Nephron progenitor cell (in vitro differentiated cells): ENCODE measurements at regions not wholly inside any gene's neighbourhood (a gene's known extent, or its start where the extent isn't known, plus 50 kb on each side); places are given as distances from the start of the nearest gene placed in this dataset.

Source experiments
- DNase-seq: peaks from one replicate; pipeline ENCODE4 v3.0.0; 2021
- H3K27ac Mint-ChIP-seq: 2 replicates; pipeline ENCODE4 v1.8.0; 2021; ENCODE audit warnings: mild to moderate bottlenecking, moderate library complexity, mixed read lengths
- H3K27me3 Mint-ChIP-seq: 2 replicates; pipeline ENCODE4 v1.8.0; 2021; ENCODE audit warnings: mild to moderate bottlenecking, low read depth, mixed read lengths; ENCODE audit not compliant: poor library complexity
- H3K36me3 Mint-ChIP-seq: 2 replicates; pipeline ENCODE4 v1.8.0; 2021; ENCODE audit warnings: low read depth, mixed read lengths
- H3K4me1 Mint-ChIP-seq: 2 replicates; pipeline ENCODE4 v1.8.0; 2021; ENCODE audit warnings: mixed read lengths
- H3K4me3 Mint-ChIP-seq: 2 replicates; pipeline ENCODE4 v1.8.0; 2021; ENCODE audit warnings: mild to moderate bottlenecking, moderate library complexity, mixed read lengths
- H3K9me3 Mint-ChIP-seq: 2 replicates; pipeline ENCODE4 v1.8.0; 2021; ENCODE audit warnings: mild to moderate bottlenecking, moderate library complexity, mixed read lengths
- TF ChIP-seq, protein P1 (sequence below): fragments of 200-600 bp; sonication (generic); IDR thresholded peaks from 2 replicates; pipeline ENCODE4 v1.5.0; 2021; ENCODE audit warnings: antibody characterized with exemption

DNA sequence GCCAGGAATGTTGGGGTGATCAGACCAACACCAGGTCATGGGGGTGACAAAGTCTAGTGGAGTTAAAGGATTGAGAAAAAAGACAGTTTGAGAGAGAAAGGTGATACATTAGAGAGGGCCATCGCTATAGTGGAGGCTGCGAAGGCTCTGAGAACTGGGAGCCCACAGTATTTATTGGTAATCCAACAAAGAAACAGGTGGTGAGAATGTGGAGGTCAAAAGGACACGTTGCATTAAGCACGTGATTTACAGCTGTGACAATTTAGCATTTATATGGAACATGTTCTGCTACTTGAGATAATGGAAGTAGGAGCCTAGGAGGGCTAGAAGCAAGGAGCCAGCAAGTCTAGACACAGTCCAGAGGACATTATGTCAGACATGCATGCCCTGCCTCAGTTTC is 2086.5 kb upstream of the C9orf72 start:
- TF ChIP-seq, protein P1, sequence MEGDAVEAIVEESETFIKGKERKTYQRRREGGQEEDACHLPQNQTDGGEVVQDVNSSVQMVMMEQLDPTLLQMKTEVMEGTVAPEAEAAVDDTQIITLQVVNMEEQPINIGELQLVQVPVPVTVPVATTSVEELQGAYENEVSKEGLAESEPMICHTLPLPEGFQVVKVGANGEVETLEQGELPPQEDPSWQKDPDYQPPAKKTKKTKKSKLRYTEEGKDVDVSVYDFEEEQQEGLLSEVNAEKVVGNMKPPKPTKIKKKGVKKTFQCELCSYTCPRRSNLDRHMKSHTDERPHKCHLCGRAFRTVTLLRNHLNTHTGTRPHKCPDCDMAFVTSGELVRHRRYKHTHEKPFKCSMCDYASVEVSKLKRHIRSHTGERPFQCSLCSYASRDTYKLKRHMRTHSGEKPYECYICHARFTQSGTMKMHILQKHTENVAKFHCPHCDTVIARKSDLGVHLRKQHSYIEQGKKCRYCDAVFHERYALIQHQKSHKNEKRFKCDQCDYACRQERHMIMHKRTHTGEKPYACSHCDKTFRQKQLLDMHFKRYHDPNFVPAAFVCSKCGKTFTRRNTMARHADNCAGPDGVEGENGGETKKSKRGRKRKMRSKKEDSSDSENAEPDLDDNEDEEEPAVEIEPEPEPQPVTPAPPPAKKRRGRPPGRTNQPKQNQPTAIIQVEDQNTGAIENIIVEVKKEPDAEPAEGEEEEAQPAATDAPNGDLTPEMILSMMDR: no peak
- Mint-ChIP-seq H3K4me1 (peaks cover 8% of the 10 kb centered on the region), H3K36me3 (no peaks in the 10 kb centered on the region), H3K4me3 (no peak overlapping the region), H3K27ac (peak overlapping the region; percentile 62), H3K9me3 (no peaks in the 10 kb centered on the region), H3K27me3 (peaks cover 3% of the 10 kb centered on the region)
- DNase-seq: no peak

DNA sequence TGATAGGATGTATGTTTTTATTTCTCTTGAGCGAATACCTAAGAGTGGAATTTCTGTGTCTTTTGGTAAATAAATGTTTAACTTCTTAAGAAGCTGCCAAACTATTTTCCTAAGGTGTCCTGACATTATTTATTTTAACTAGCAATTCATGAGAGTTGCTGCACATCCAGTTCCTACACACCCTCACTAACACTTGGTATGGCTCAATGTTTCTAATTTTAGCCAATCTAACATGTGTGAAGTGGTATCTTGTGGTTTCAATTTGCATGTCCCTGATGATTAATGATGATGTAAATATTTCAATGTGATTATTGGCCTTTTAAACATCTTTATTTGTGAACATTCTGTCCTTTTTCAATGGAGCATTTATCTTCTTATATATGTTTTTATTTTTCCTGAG is 2095.5 kb upstream of the C9orf72 start:
- Mint-ChIP-seq H3K36me3 (no peaks in the 10 kb centered on the region), H3K4me3 (no peak overlapping the region), H3K27me3 (no peaks in the 10 kb centered on the region), H3K27ac (no peak overlapping the region), H3K4me1 (no peaks in the 10 kb centered on the region), H3K9me3 (no peaks in the 10 kb centered on the region)
- no peak for DNase-seq
- TF ChIP-seq, protein P1: no peak

DNA sequence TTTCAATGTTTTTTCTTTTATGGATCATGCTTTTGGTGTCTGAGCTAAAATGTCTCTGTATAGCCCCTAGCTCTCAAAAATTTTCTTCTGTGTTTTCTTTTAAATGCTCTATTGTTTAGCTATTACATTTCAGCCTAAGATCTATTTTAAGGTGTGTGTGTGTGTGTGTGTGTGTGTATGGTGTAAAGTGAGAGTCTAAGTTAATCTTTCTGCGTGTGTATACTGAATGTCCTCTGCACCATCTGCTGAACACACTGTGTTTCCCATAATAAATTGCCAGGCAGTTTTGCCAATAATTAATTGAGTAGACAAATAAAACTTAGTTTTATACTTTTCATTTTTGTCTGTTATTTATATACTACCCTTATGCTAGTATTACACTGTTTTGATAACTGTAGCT is 2096.3 kb upstream of the C9orf72 start:
- TF ChIP-seq, protein P1: no peak
- no peak overlapping the region for H3K4me3 Mint-ChIP-seq
- no peaks in the 10 kb centered on the region for H3K4me1 Mint-ChIP-seq
- H3K9me3 Mint-ChIP-seq: no peaks in the 10 kb centered on the region
- no peak for DNase-seq
- H3K36me3 Mint-ChIP-seq: no peaks in the 10 kb centered on the region
- no peaks in the 10 kb centered on the region for H3K27me3 Mint-ChIP-seq
- H3K27ac Mint-ChIP-seq: no peak overlapping the region

DNA sequence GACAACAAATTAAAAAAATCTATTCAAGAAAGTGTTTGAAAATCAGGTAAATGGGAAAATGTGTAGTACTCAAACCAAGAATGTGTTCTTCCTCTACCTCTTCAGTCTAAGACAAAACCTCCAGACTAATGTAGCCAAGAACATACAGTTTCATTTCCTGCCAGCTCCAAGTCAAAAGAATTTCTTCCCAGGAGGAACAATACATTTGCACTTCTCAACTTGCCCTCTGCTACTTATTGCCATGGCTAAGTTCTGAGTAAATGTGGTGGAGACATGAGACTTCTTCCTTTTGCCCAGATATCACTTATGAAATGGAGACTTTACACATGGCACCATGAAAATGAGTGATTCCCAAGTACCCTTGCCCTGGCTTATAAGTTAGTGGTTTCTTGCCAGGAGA is 2112.2 kb upstream of the C9orf72 start:
- no peak overlapping the region for H3K4me3 Mint-ChIP-seq
- no peak overlapping the region for H3K27ac Mint-ChIP-seq
- no peak for DNase-seq
- TF ChIP-seq, protein P1: no peak
- no peaks in the 10 kb centered on the region for H3K27me3 Mint-ChIP-seq
- no peaks in the 10 kb centered on the region for H3K9me3 Mint-ChIP-seq
- H3K4me1 Mint-ChIP-seq: peaks cover 8% of the 10 kb centered on the region
- no peaks in the 10 kb centered on the region for H3K36me3 Mint-ChIP-seq

DNA sequence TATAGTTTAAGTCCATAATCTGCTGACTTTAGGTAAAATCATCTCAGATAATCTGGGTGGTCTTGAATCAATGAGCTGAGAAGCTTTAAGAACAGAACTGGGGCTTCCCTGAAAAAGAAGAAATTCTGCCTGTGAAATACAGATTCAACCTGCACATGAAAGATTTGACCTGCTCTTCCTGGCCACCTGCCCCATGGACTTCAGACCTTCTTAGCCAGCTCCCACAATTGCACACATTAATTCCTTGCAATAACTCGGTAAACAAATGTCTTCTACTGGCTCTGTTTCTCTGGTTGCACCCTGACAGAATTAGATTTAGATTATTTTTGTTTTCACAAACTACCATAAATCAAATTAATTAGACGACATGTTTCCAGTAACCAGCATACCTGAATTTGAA is 2117.9 kb upstream of the C9orf72 start:
- Mint-ChIP-seq H3K4me3 (no peak overlapping the region), H3K27ac (no peak overlapping the region)
- TF ChIP-seq, protein P1: no peak

DNA sequence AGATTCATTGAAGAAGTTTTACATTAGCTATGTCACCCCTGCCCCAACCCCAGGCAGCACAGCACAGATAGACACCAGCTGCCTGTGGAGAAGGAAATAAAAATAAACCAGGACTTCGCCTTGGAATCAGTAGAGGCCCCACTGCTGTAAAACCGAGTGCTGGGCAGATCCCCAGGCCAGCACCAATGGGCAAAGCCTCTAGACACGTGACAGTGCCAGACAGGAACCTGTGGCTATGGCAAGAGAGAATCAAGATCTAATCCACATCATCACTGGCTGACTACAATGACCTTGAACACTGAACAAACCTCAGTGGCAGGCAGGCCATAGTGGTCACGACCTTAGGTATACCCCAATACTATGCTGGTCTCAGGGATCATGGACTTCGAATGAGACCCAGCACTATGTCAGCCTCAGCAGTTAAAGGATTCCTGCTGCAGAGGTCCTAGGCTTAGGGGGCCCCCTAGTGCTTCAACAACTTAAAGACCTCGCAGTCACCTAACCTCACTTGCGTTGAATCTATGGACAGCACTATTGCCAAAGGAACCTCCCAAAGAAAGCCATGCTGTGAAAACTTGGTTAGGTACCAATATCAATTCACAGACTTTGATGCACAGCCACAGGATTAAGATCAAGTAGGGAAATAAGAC is 2118.6 kb upstream of the C9orf72 start:
- Mint-ChIP-seq H3K4me1 (peaks cover 5% of the 10 kb centered on the region), H3K36me3 (no peaks in the 10 kb centered on the region), H3K27me3 (peaks cover 7% of the 10 kb centered on the region), H3K9me3 (peaks cover 13% of the 10 kb centered on the region), H3K27ac (no peak overlapping the region), H3K4me3 (no peak overlapping the region)
- TF ChIP-seq, protein P1: peak; percentile 55
- peak; percentile 43 for DNase-seq

More for the DNA sequence above, 2117.9 kb upstream of the C9orf72 start:
- Mint-ChIP-seq H3K9me3 (peaks cover 13% of the 10 kb centered on the region), H3K36me3 (no peaks in the 10 kb centered on the region), H3K4me1 (peaks cover 9% of the 10 kb centered on the region), H3K27me3 (peaks cover 7% of the 10 kb centered on the region)
- no peak for DNase-seq
